HG03342 (cell line): ENCODE measurements at regions not wholly inside any gene's neighbourhood (a gene's known extent, or its start where the extent isn't known, plus 50 kb on each side); places are given as distances from the start of the nearest gene placed in this dataset.
"Not testable (repeated sequence)": the region's sequence is repeated elsewhere in the genome, so short reads cannot be mapped to it uniquely, and the experiment has no call there.

Experiments used
- ATAC-seq: cut with Tn5 transposase; IDR thresholded peaks from one replicate; pipeline ENCODE4 v1.9.1; 2021; ENCODE audit warnings: mild to moderate bottlenecking, moderate library complexity; ENCODE audit not compliant: unreplicated experiment

DNA sequence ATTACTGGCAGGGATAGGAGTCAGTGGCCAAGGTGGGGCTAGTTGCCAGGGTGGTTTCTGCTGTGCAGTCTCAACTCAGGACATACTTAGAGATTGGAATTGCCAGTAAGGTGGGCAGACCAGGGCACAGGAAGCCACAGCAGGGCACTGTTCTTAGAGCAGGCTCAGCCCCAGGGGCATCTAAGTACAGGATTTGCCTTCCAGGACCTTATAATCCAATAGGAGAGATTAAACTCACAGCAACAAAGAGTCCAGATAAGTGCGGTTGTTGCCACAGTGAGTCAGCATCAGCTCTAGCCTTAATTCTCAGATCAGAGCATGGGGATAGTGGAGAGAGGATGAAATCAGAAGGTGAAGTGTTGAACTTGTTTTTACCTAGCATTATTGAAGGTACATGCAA is 265.8 kb upstream of the TRPC7 start:
- ATAC-seq: no peak

GRCh38 chr5:136629125-136629792 is 263.9 kb upstream of the TRPC7 start:
- ATAC-seq: no peak

GRCh38 chr5:136626531-136626930 is 261.2 kb upstream of the TRPC7 start:
- ATAC-seq: no peak

GRCh38 chr5:136622747-136623146 is 257.4 kb upstream of the TRPC7 start:
- no peak for ATAC-seq

GRCh38 chr5:136621743-136622142 is 256.4 kb upstream of the TRPC7 start:
- no peak for ATAC-seq

DNA sequence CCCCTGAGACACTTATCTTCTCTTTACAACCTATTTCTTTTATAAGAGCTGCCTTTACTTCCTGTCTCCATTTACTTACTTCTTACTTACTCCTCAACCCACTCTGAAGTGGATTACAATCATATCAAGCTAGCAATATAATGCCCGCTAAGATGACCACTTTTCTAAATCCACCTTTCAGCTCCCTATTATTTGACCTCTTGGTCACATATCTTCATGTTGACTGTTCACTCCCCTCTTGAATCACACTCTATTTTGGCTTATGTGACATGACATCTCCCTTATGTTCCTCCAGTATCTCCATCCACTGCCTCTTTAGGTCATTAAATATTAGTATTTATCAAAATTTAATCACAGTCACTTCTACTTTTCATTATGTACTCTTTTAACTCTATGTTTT is 255.3 kb upstream of the TRPC7 start:
- no peak for ATAC-seq

DNA sequence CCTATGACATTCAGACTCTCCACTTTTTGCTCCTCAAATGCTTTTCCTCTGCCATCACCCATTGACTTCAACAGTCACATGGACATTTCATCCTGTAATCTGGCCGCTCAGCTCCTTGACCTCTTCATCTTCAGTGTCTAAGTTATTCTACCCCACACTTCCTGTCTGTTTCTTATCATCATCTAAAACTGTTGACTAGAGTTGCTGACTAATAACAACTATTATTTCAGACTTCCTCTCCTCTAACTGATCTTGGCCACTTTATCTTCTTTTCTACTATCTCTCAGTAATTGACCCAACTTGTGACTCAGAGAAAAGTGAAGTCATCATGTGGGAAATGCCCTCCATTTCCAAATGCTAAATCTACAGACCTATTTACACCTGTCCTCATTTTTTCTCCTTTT is 254.7 kb upstream of the TRPC7 start:
- ATAC-seq: no peak

- ATAC-seq: no peak
Observed at GRCh38 chr5:136619556-136619955, 254.2 kb upstream of the TRPC7 start.

DNA sequence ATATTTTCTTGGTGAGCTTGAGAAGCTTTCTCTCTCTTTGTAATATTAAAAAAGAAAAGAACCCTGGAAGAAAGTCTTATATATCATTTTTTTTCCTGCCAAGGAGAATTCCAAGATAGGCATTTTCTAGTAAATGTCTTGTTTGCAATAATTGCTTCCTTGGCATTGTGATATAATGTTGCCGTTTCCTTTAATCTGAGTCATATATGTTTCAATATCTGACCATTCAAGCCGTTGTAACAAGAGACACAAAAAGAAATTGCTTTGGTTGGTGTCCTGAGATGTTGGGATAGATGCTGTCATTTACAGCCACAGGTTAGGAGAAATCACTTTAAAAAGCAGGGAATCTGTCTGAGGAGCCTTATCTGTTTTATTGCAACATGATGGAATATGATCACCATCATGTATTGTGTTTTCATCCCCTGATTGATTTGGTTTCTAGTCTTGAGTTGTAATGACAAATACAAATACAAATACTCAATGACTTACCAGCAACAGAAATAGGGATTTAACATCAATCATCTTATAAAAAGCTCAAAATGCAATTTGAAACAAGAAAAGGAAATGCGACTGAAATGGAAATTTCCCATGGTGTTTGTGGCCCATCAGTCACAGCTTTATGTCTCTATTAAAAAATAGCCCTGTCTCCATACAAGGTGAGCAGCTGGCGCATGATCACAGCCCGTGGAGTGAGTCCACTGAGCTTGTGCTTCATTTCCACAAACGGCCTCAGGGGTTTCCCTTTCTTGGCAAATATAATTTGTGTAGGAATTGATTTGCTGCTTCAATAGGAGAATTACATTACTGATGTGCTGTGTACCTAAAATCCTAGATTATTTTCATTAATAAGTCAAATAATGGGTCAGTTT is 250.1 kb upstream of the TRPC7 start:
- no peak for ATAC-seq

GRCh38 chr5:136613230-136613629 is 247.9 kb upstream of the TRPC7 start:
- no peak for ATAC-seq

DNA sequence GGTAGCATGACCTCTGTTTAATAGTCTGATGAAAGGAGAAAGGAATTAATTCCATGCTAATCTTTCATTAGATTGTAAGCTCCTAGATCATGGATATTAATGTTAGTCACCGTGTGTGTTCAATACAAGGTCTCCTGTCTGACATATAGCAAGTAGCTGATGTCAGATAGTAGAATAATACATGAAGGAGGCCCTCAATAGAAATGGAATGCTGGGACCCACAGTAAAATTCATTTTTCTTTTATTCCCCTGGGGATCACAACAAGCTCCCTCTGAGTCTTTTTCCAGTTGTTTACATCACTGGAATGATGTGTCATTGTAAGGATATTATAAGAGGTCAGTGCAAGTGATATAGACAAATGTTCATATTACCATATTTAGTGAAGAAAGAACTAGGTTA is 240.3 kb upstream of the TRPC7 start:
- no peak for ATAC-seq

GRCh38 chr5:136600306-136600705 is 235.0 kb upstream of the TRPC7 start:
- ATAC-seq: no peak

DNA sequence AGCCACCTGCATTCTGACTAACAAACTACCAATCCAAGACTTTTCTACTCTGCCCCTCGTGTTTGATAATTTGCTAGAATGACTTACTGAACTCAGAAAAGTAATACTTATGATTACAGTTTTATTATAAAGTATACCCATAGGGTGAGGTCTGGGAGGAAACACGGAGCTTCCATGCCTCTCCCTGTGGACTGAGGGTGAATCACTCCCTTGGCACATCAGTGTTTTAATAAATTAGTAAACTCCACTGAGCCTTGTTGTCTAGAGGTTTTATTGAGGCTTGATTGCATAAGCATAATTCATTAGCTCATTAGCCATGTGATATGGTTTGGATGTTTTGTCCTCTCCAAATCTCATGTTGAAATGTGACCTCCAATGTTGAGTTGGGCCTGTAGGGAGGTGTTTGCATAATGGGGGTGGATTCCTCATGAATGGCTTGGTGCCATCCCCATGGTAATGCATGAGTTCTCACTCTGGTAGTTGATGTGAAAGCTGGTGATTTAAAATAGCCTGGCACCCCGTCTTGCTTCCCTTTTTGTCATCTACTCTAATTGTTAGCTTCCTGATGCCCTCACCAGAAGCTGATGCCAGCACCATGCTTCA is 233.6 kb upstream of the TRPC7 start:
- ATAC-seq: no peak

DNA sequence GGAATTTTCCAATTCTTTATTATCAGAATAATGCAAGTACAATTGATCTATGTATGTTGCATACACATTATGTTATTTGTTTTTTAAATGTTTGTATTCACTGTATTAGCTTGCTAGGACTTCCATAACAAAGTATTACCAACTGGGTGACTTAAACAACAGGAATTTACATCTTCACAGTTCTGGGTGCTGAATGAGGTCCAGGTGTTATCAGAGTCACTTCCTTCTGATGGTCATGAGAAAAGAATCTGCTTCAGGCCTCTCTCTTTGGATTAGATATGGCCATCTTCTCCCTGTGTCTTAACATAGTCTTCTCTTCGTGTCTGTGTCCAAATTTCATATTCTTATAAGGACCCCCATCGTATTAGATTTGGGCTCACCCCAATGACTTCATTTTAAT is 229.1 kb upstream of the TRPC7 start:
- ATAC-seq: no peak

- ATAC-seq: no peak
Observed at GRCh38 chr5:136590581-136590980, 225.2 kb upstream of the TRPC7 start.

DNA sequence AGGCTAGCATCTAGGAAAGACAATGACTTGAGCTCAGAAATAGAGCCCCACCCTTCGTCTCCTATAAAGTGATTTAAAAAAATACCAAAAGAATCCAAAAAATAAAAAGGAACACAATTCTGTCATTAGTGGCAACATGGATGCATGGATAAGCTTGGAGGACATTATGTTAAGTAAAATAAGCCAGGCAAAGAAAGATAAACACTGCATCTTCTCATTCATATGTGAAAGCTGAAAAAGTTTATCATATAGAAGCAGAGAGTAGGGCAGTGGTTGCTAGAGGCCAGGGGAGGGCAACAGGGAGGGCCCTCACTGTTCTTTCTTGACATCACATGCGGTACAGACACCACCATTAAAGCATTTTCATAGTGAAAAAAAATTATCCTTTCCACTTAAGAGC is 220.9 kb upstream of the TRPC7 start:
- no peak for ATAC-seq

DNA sequence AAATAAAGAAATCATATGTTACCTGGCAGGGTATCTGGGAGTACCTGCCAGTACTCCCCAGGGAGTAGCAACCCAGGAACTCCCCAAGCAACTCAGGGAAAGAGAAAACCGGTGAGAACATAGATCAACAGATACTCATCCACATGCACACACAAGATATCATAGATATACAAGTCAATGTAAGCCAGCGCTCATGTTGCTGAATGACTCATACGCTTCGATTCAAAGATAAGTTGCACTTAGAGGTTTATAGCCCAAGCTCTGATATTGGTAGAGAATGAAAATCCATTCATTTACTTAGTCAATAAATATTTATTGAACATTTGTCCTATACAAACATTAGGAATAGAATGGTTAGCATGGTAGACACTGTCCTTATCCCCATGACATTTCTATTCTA is 219.1 kb upstream of the TRPC7 start:
- ATAC-seq: no peak

DNA sequence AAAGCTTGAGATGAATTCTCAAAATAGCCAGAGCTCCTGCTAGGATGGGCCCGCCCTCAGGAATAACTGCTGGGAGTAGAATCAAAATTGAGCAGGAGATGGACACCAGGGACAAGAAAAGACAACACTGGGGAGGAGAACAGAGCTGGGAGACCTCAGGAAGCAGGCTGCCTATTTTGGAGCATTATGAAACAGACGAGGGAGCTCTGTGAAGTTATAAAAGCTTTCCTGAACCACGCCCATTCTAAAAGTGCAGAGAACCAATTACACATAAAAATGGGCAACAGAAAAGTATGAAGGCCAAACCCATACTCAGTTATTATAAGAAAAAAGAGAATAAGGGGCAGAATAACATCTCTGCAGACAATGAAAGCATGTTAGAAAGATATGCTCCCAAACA is 213.9 kb upstream of the TRPC7 start:
- ATAC-seq: no peak

GRCh38 chr5:136569875-136570274 is 204.5 kb upstream of the TRPC7 start:
- ATAC-seq: not testable (repeated sequence)

GRCh38 chr5:136565457-136565856 is 200.1 kb upstream of the TRPC7 start:
- not testable (repeated sequence) for ATAC-seq

DNA sequence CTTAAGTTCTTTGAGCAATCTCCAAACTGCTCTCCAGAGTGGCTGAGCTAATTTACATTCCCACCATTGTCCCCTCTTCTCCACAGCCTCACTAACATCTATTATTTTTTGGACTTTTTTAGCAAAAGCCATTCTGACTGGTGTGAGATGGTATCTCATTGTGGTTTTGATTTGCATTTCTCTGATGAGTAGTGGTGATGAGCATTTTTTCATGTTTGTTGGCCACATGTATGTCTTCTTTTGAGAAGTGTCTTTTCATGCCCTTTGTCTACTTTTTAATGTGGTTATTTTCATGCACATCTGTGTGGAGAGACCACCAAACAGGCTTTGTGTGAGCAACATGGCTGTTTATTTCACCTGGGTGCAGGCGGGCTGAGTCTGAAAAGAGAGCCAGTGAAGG is 199.7 kb upstream of the TRPC7 start:
- ATAC-seq: not testable (repeated sequence)

DNA sequence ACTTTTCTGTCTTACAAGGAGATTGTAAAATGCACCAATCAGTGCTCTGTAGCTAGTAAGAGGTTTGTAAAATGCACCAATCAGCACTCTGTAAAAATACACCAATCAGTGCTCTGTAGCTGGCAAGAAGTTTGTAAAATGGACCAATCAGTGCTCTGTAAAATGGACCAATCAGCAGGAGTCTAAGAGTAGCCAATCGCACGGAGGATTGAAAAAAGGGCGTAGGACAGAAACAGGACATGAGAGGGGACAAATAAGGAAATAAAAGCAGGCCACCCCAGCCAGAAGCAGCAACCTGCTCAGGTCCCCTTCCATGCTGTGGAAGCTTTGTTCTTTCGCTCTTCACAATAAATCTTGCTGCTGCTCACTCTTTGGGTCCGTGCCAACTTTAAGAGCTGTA is 199.1 kb upstream of the TRPC7 start:
- ATAC-seq: not testable (repeated sequence)
